ENCODE measurements at regions not wholly inside any gene's neighbourhood (a gene's known extent, or its start where the extent isn't known, plus 50 kb on each side); places are given as distances from the start of the nearest gene placed in this dataset.
"Not testable (repeated sequence)": the region's sequence is repeated elsewhere in the genome, so short reads cannot be mapped to it uniquely, and the experiment has no call there.

- H3K27me3 ChIP-seq (ENCODE audit: control insufficient read depth in 4 of 4, insufficient read depth in 4 of 4, low read length in 3 of 4): no peaks in the 10 kb centered on the region
- no peak overlapping the region for H3K4me3 ChIP-seq (ENCODE audit: low read depth in 1 of 3, low read length in 3 of 3)
- no peaks in the 10 kb centered on the region for H3K4me1 ChIP-seq (ENCODE audit: control insufficient read depth in 4 of 4, insufficient read depth in 4 of 4, low read length in 3 of 4)
- TF ChIP-seq SP1 (IDR thresholded peaks at IDR 0.05) (no peak), HNF4G (IDR thresholded peaks at IDR 0.05) (no peak), RXRA (IDR thresholded peaks at IDR 0.05) (no peak), HNF4A (conservative IDR thresholded peaks at IDR 0.05) (no peak), EGR1 (IDR thresholded peaks at IDR 0.05; ENCODE audit: low read depth in 2 of 2) (no peak), ATF3 (IDR thresholded peaks at IDR 0.05) (no peak), GABPA (IDR thresholded peaks at IDR 0.05 in 1 of 2, conservative IDR thresholded peaks at IDR 0.05 in 1 of 2) (no peak), REST (IDR thresholded peaks at IDR 0.05) (no peak), NR2F2 (IDR thresholded peaks at IDR 0.05) (no peak), ZBTB33 (IDR thresholded peaks at IDR 0.05) (no peak), CTCF (IDR thresholded peaks at IDR 0.05; ENCODE audit: low read depth, low read length, missing input control) (no peak)
- no peaks in the 10 kb centered on the region for H3K9me3 ChIP-seq (ENCODE audit: control insufficient read depth in 4 of 4, low read length in 3 of 4)
- WGBS: 93% methylated on average over 1 of the region's 1 CpG
- H3K36me3 ChIP-seq (ENCODE audit: control insufficient read depth in 4 of 4, insufficient read depth in 3 of 4, low read depth in 1 of 4, low read length in 3 of 4): no peaks in the 10 kb centered on the region
- no peak overlapping the region for H3K27ac ChIP-seq (ENCODE audit: low read depth in 1 of 2, low read length in 2 of 2)
- no peak for DNase-seq (ENCODE audit: low spot score)
- H3K9ac ChIP-seq (ENCODE audit: low read depth in 1 of 2, low read length in 2 of 2): no peak overlapping the region
These were observed 120.4 kb upstream of the RFX3 start for GRCh38 chr9:3646226-3646625.

- 97% methylated on average over 6 of the region's 6 CpGs for WGBS
These were observed 116.3 kb upstream of the RFX3 start for GRCh38 chr9:3642075-3642474.

More at GRCh38 chr9:3642075-3642474, 116.3 kb upstream of the RFX3 start:
- H3K9ac ChIP-seq (ENCODE audit: low read depth in 1 of 2, low read length in 2 of 2); DNase-seq (ENCODE audit: low spot score); H3K36me3 ChIP-seq (ENCODE audit: control insufficient read depth in 4 of 4, insufficient read depth in 3 of 4, low read depth in 1 of 4, low read length in 3 of 4); H3K4me3 ChIP-seq (ENCODE audit: low read depth in 1 of 3, low read length in 3 of 3); H3K27me3 ChIP-seq (ENCODE audit: control insufficient read depth in 4 of 4, insufficient read depth in 4 of 4, low read length in 3 of 4); H3K4me1 ChIP-seq (ENCODE audit: control insufficient read depth in 4 of 4, insufficient read depth in 4 of 4, low read length in 3 of 4); H3K9me3 ChIP-seq (ENCODE audit: control insufficient read depth in 4 of 4, low read length in 3 of 4); H3K27ac ChIP-seq (ENCODE audit: low read depth in 1 of 2, low read length in 2 of 2): not testable (repeated sequence)

Data from liver (tissue), 8 donors.